IPS DF 6.9 (cell line): ENCODE measurements at regions not wholly inside any gene's neighbourhood (a gene's known extent, or its start where the extent isn't known, plus 50 kb on each side); places are given as distances from the start of the nearest gene placed in this dataset.

Experiments
- DNase-seq: peaks from one replicate; pipeline ENCODE4 v3.0.0-alpha.2; 2013; ENCODE audit warnings: low read depth, low spot score
- H3K27ac ChIP-seq: one replicate; pipeline ENCODE4 v1.5.1; 2013; ENCODE audit warnings: low read length, control low read depth
- H3K27me3 ChIP-seq: 2 replicates; pipeline ENCODE4 v1.6.1; 2013; ENCODE audit warnings: mild to moderate bottlenecking, low read length; ENCODE audit not compliant: control insufficient read depth, insufficient read depth
- H3K36me3 ChIP-seq: 2 replicates; pipeline ENCODE4 v1.6.1; 2013; ENCODE audit warnings: low read length; ENCODE audit not compliant: control insufficient read depth, insufficient read depth
- H3K4me1 ChIP-seq: 2 replicates; pipeline ENCODE4 v1.6.1; 2013; ENCODE audit warnings: low read length; ENCODE audit not compliant: control insufficient read depth, insufficient read depth
- H3K4me3 ChIP-seq: 2 replicates; pipeline ENCODE4 v1.5.1; 2013; ENCODE audit warnings: mild to moderate bottlenecking, low read length
- H3K9me3 ChIP-seq: 2 replicates; pipeline ENCODE4 v1.6.1; 2013; ENCODE audit warnings: low read length, inconsistent platforms; ENCODE audit not compliant: control insufficient read depth, insufficient read depth
- WGBS: extraction: QIAGEN DNeasy Blood & Tissue Kit; methylation state at CpG from one replicate; pipeline ENCODE4 v1.1.7; 2013; ENCODE audit warnings: mixed read lengths, missing lambda C conversion rate; ENCODE audit not compliant: insufficient read length, insufficient coverage; 5-methylcytosine and 5-hydroxymethylcytosine counted together

DNA sequence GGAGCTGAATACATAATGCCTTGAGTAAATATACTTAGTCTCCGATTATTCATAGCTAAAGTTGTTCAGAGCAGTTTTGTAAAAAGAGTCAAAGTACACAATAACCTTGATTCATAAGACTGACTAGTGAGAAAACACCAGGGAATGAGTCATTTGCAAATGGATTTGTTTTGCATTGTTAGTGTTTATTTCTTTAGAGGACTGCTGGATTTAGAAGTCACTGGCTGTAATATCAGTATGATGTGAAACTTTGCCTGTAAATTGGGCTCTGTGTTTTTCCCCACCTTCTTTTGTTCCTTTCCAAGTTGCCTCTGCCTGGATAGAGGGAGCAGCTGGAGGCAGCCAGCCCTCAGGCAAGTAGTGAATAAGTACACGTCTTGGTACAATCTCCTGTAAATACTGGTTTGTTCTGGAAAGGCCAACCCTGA lies 474.7 kb downstream of the NUF2 start:
- Histone ChIP-seq H3K36me3 (no peaks in the 10 kb centered on the region), H3K27me3 (no peaks in the 10 kb centered on the region), H3K9me3 (peaks cover 2% of the 10 kb centered on the region), H3K4me3 (no peak overlapping the region), H3K4me1 (no peaks in the 10 kb centered on the region), H3K27ac (no peak overlapping the region)
- WGBS = no CpG with 5 or more reads among the region's 2 CpGs
- no peak for DNase-seq

DNA sequence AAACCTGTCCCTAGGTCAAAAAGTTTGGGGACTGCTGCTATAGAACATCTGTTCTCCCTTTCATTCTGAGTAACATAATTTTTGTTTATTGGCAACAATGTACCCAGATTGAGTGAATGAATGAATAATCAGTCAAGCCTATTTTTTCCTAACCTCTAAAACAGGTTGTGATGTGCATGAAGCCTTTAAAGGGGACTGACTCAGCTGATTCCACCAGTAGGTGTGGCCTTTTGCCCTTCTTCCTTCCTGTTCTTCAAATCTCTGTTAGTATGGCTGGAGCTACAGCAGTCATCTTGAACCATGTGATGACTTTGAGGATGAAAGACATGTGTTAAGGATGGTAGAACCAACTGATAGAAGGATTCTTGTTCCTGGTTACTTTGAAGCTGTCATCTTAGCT lies 476.1 kb downstream of the NUF2 start:
- Histone ChIP-seq H3K27ac (no peak overlapping the region), H3K4me3 (no peak overlapping the region), H3K36me3 (no peaks in the 10 kb centered on the region), H3K9me3 (peaks cover 2% of the 10 kb centered on the region; the same call in 1 of the 2 replicates), H3K4me1 (no peaks in the 10 kb centered on the region), H3K27me3 (no peaks in the 10 kb centered on the region)
- DNase-seq = no peak

- Histone ChIP-seq H3K4me1 (no peaks in the 10 kb centered on the region), H3K4me3 (no peak overlapping the region), H3K36me3 (no peaks in the 10 kb centered on the region), H3K27me3 (no peaks in the 10 kb centered on the region), H3K27ac (no peak overlapping the region), H3K9me3 (peaks cover 2% of the 10 kb centered on the region; the same call in 1 of the 2 replicates)
- no CpG with 5 or more reads among the region's 6 CpGs for WGBS
- DNase-seq = no peak
These were observed 477.5 kb downstream of the NUF2 start for GRCh38 chr1:163799190-163799805.

GRCh38 chr1:163807331-163808049 lies 485.7 kb downstream of the NUF2 start:
- WGBS = no CpG with 5 or more reads among the region's 3 CpGs
- Histone ChIP-seq H3K27me3 (no peaks in the 10 kb centered on the region), H3K4me3 (no peak overlapping the region), H3K9me3 (no peaks in the 10 kb centered on the region), H3K27ac (no peak overlapping the region), H3K4me1 (no peaks in the 10 kb centered on the region), H3K36me3 (no peaks in the 10 kb centered on the region)
- no peak for DNase-seq

DNA sequence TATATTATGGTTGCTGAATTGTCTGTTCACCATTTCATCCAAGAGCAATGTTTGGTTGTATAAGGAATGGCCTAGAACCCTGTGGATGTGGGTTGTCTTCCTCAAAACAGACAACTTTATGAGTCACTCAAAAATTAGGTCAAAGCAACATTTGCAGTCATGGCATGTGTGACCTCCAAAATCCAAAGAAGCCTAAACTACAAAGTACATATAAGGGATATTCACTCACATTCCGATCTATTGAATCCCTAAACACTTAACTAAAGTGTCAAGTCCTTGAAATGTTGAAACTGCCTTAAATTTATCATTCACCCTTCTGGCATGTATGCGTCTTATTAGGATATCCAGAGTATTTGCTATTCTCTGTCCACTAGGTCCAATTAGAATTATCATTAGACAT lies 491.5 kb downstream of the NUF2 start:
- WGBS = no CpG with 5 or more reads among the region's 2 CpGs
- H3K27ac ChIP-seq = no peak overlapping the region
- no peaks in the 10 kb centered on the region for H3K27me3 ChIP-seq
- H3K36me3 ChIP-seq = no peaks in the 10 kb centered on the region
- H3K4me1 ChIP-seq = no peaks in the 10 kb centered on the region
- no peak for DNase-seq
- H3K9me3 ChIP-seq = no peaks in the 10 kb centered on the region
- H3K4me3 ChIP-seq = no peak overlapping the region

GRCh38 chr1:163820226-163820625 lies 498.5 kb downstream of the NUF2 start:
- Histone ChIP-seq H3K27ac (no peak overlapping the region), H3K4me1 (no peaks in the 10 kb centered on the region), H3K27me3 (no peaks in the 10 kb centered on the region), H3K36me3 (no peaks in the 10 kb centered on the region), H3K4me3 (no peak overlapping the region), H3K9me3 (no peaks in the 10 kb centered on the region)
- DNase-seq = no peak

- no peaks in the 10 kb centered on the region for H3K4me1 ChIP-seq
- DNase-seq = no peak
- no peak overlapping the region for H3K27ac ChIP-seq
- H3K9me3 ChIP-seq = no peaks in the 10 kb centered on the region
- no CpG with 5 or more reads among the region's 1 CpG for WGBS
- no peak overlapping the region for H3K4me3 ChIP-seq
- H3K36me3 ChIP-seq = no peaks in the 10 kb centered on the region
- no peaks in the 10 kb centered on the region for H3K27me3 ChIP-seq
These were observed 499.0 kb downstream of the NUF2 start for GRCh38 chr1:163820766-163821165.

- H3K27ac ChIP-seq = no peak overlapping the region
- no peaks in the 10 kb centered on the region for H3K27me3 ChIP-seq
- H3K36me3 ChIP-seq = no peaks in the 10 kb centered on the region
- no peaks in the 10 kb centered on the region for H3K4me1 ChIP-seq
- H3K9me3 ChIP-seq = no peaks in the 10 kb centered on the region
- no peak overlapping the region for H3K4me3 ChIP-seq
- no peak for DNase-seq
These were observed 499.9 kb downstream of the NUF2 start for GRCh38 chr1:163821679-163822078.

GRCh38 chr1:163823017-163823416 lies 501.3 kb downstream of the NUF2 start:
- Histone ChIP-seq H3K27ac (no peak overlapping the region), H3K36me3 (no peaks in the 10 kb centered on the region), H3K9me3 (no peaks in the 10 kb centered on the region), H3K4me1 (no peaks in the 10 kb centered on the region), H3K27me3 (no peaks in the 10 kb centered on the region), H3K4me3 (no peak overlapping the region)
- no peak for DNase-seq

DNA sequence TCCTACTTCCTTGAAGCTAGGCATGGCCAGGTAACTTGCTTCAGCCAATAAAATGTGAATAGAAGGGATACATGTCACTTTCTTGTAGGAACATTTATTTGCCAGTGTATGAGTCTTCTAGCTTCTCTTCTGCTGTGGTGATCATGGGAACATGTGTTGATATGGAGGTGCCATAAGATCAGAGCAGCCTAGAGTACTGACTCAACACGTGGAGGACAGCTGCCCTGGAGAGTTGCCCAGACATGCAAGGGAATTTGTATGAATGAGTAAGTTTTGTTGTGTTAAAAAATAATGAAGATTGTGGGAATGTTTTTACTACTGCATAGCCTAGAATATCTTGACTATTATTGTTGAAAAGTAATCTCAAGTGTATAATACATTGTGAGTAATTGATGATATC lies 502.3 kb downstream of the NUF2 start:
- no peak overlapping the region for H3K27ac ChIP-seq
- WGBS = no CpG with 5 or more reads among the region's 1 CpG
- no peak for DNase-seq

DNA sequence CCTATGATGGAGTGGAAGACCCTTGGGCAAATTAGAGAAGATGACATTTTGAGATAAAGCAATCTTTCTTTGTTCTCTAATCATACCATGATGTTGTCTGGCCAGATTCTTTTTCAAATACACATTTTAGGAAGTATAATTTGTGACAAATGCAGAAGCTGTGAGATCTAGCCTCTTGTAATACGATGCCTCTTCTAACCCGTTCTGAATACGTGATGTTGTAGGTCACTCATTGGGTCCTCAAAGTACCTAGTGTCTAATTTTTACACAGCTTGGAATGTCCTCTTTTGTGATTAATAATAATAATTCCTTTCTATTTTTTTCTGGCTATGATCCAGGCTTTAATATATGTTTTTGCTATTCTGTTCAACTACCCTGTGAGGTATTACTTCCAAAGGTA lies 502.7 kb downstream of the NUF2 start:
- no peak for DNase-seq
- H3K36me3 ChIP-seq = no peaks in the 10 kb centered on the region
- no CpG with 5 or more reads among the region's 3 CpGs for WGBS

More for the DNA sequence above, 502.3 kb downstream of the NUF2 start:
- Histone ChIP-seq H3K4me3 (no peak overlapping the region), H3K36me3 (no peaks in the 10 kb centered on the region), H3K27me3 (no peaks in the 10 kb centered on the region), H3K9me3 (no peaks in the 10 kb centered on the region), H3K4me1 (no peaks in the 10 kb centered on the region)

More for the DNA sequence above, 502.7 kb downstream of the NUF2 start:
- no peaks in the 10 kb centered on the region for H3K27me3 ChIP-seq
- H3K4me3 ChIP-seq = no peak overlapping the region
- H3K27ac ChIP-seq = no peak overlapping the region
- no peaks in the 10 kb centered on the region for H3K4me1 ChIP-seq
- H3K9me3 ChIP-seq = no peaks in the 10 kb centered on the region
